Endothelial cell of umbilical vein (primary cell): ENCODE measurements at regions not wholly inside any gene's neighbourhood (a gene's known extent, or its start where the extent isn't known, plus 50 kb on each side); places are given as distances from the start of the nearest gene placed in this dataset.

Experiments
- GATA2 ChIP-seq: IDR thresholded peaks from 2 replicates; pipeline ENCODE4 v1.7.0; 2011; ENCODE audit warnings: low read depth, mild to moderate bottlenecking, moderate library complexity, mixed read lengths, low read length; ENCODE audit not compliant: insufficient read length, insufficient read depth
- POLR2A ChIP-seq: IDR thresholded peaks from 2 replicates; pipeline ENCODE4 v1.6.1; 2012; ENCODE audit warnings: low read depth, mild to moderate bottlenecking, control low read depth, low read length
- POLR2AphosphoS5 ChIP-seq: IDR thresholded peaks from 2 replicates; pipeline ENCODE4 v1.6.1; 2012; ENCODE audit warnings: low read depth, mild to moderate bottlenecking, control low read depth, low read length, moderate library complexity; ENCODE audit not compliant: insufficient read depth
- TF ChIP-seq, protein P1 (sequence below), 2 donors: IDR thresholded peaks; 1 replicate in 1 of 2; 2 replicates in 1 of 2; pipeline ENCODE4 v1.5.1; 2011; ENCODE audit warnings: low read length in 2 of 2, mild to moderate bottlenecking in 2 of 2, moderate library complexity in 2 of 2, control low read depth in 1 of 2, inconsistent platforms in 1 of 2, low read depth in 1 of 2; ENCODE audit not compliant: insufficient read depth in 1 of 2; ENCODE audit errors: extremely low read depth in 1 of 2

DNA sequence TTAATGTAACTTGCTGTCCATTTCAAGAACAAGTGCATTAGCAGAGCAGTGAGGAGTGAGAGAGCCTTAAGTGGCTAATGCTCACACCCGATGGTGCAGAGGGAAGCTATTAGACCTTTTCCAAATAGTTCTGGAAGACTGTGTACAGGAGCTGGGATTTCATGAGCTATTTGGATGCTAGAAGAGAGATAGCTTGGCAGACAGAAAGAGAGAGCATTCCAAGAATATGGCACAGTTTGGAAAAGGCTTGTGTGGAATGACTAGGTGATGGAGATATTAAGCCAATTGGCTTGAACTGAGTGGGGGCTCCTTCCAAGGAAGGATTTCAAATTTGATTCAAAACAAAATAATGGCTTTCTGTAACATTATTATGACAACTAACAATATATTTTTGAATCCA, 1097.2 kb upstream of the TENM3 start:
- no peak for TF ChIP-seq GATA2
- no peak for TF ChIP-seq POLR2A
- TF ChIP-seq, protein P1, sequence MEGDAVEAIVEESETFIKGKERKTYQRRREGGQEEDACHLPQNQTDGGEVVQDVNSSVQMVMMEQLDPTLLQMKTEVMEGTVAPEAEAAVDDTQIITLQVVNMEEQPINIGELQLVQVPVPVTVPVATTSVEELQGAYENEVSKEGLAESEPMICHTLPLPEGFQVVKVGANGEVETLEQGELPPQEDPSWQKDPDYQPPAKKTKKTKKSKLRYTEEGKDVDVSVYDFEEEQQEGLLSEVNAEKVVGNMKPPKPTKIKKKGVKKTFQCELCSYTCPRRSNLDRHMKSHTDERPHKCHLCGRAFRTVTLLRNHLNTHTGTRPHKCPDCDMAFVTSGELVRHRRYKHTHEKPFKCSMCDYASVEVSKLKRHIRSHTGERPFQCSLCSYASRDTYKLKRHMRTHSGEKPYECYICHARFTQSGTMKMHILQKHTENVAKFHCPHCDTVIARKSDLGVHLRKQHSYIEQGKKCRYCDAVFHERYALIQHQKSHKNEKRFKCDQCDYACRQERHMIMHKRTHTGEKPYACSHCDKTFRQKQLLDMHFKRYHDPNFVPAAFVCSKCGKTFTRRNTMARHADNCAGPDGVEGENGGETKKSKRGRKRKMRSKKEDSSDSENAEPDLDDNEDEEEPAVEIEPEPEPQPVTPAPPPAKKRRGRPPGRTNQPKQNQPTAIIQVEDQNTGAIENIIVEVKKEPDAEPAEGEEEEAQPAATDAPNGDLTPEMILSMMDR (IDR thresholded peaks at IDR 0.05; ENCODE audit: extremely low read depth in 1 of 2, insufficient read depth in 1 of 2, low read depth in 1 of 2, low read length in 2 of 2) = no peak
- TF ChIP-seq POLR2AphosphoS5 = no peak
